Natural killer cell (primary cell): ENCODE measurements at regions not wholly inside any gene's neighbourhood (a gene's known extent, or its start where the extent isn't known, plus 50 kb on each side); places are given as distances from the start of the nearest gene placed in this dataset.

Experiments
- ATAC-seq, 3 donors: fragments of 150-1000 bp in 2 of 3; fragments of 200-7000 bp in 1 of 3; cut with Tn5 transposase; 1 replicate in 1 of 3; 2 replicates in 2 of 3; pipeline ENCODE4 v1.10.0; 2021; ENCODE audit warnings: mild to moderate bottlenecking in 2 of 3, moderate library complexity in 2 of 3
- DNase-seq, 2 donors: peaks; one replicate each; pipeline versions ENCODE4 v3.0.0 to v3.0.0-alpha.2; 2013 to 2021; ENCODE audit warnings: mixed read lengths in 1 of 2
- H3K27ac ChIP-seq: one replicate; pipeline ENCODE4 v1.5.1; 2013; ENCODE audit warnings: mild to moderate bottlenecking, low read length
- H3K27me3 ChIP-seq: one replicate; pipeline ENCODE4 v1.6.1; 2013; ENCODE audit warnings: low read length; ENCODE audit not compliant: control insufficient read depth, insufficient read depth
- H3K36me3 ChIP-seq: one replicate; pipeline ENCODE4 v1.6.1; 2013; ENCODE audit warnings: low read length; ENCODE audit not compliant: control insufficient read depth, insufficient read depth
- H3K4me1 ChIP-seq: one replicate; pipeline ENCODE4 v1.6.1; 2013; ENCODE audit warnings: low read length; ENCODE audit not compliant: control insufficient read depth, insufficient read depth
- H3K4me3 ChIP-seq: one replicate; pipeline ENCODE4 v1.5.1; 2013; ENCODE audit warnings: low read length
- H3K9me3 ChIP-seq: one replicate; pipeline ENCODE4 v1.6.1; 2013; ENCODE audit warnings: low read length; ENCODE audit not compliant: control insufficient read depth, insufficient read depth
- H3K27ac Mint-ChIP-seq, 2 donors: one replicate each; pipeline ENCODE4 v1.8.0; 2022; ENCODE audit warnings: mild to moderate bottlenecking in 2 of 2, mixed read lengths in 2 of 2, moderate library complexity in 1 of 2
- H3K27me3 Mint-ChIP-seq, 2 donors: one replicate each; pipeline ENCODE4 v1.8.0; 2022; ENCODE audit warnings: low read depth in 2 of 2, mixed read lengths in 2 of 2
- H3K36me3 Mint-ChIP-seq: one replicate; pipeline ENCODE4 v1.8.0; 2022; ENCODE audit warnings: mixed read lengths
- H3K4me1 Mint-ChIP-seq, 2 donors: one replicate each; pipeline ENCODE4 v1.8.0; 2022; ENCODE audit warnings: mixed read lengths in 2 of 2
- H3K4me3 Mint-ChIP-seq: one replicate; pipeline ENCODE4 v1.8.0; 2022; ENCODE audit warnings: mild to moderate bottlenecking, moderate library complexity, mixed read lengths
- H3K9me3 Mint-ChIP-seq, 2 donors: one replicate each; pipeline ENCODE4 v1.8.0; 2022; ENCODE audit warnings: mixed read lengths in 2 of 2
- CTCF ChIP-seq: fragments of 200-600 bp; IDR thresholded peaks from one replicate; pipeline ENCODE4 v1.8.0; 2022; ENCODE audit warnings: antibody characterized with exemption
- WGBS: methylation state at CpG from one replicate; pipeline ENCODE4 v1.1.7; 2013; ENCODE audit warnings: missing lambda C conversion rate; ENCODE audit not compliant: insufficient coverage; 5-methylcytosine and 5-hydroxymethylcytosine counted together
- intact Hi-C: fragments of 100-400 bp; cut with micrococcal nuclease; formaldehyde crosslinking; loops from one replicate; pipeline ENCODE4 v1.14.2; 2022

GRCh38 chr18:68475883-68476282, 239.0 kb downstream of the TMX3 start:
- Mint-ChIP-seq H3K4me1 (no peaks in the 10 kb centered on the region), H3K9me3 (peaks cover 3 to 4% of the 10 kb centered on the region in 2 donors), H3K27me3 (no peaks in the 10 kb centered on the region), H3K36me3 (no peaks in the 10 kb centered on the region), H3K27ac (no peak overlapping the region), H3K4me3 (no peak overlapping the region)
- TF ChIP-seq CTCF, result no peak
- no peak for ATAC-seq
- no peak overlapping the region for H3K27ac ChIP-seq
- no peaks in the 10 kb centered on the region for H3K4me1 ChIP-seq
- H3K27me3 ChIP-seq, result no peaks in the 10 kb centered on the region
- H3K4me3 ChIP-seq, result no peak overlapping the region
- 79% methylated on average over 2 of the region's 3 CpGs for WGBS
- intact Hi-C loops, result no loop called here
- no peaks in the 10 kb centered on the region for H3K36me3 ChIP-seq
- no peaks in the 10 kb centered on the region for H3K9me3 ChIP-seq
- DNase-seq, result no peak

- Mint-ChIP-seq H3K27me3 (no peaks in the 10 kb centered on the region), H3K36me3 (no peaks in the 10 kb centered on the region), H3K27ac (no peak overlapping the region)
Measured at GRCh38 chr18:68472701-68473295, 242.1 kb downstream of the TMX3 start.

GRCh38 chr18:68469049-68469625, 245.8 kb downstream of the TMX3 start:
- intact Hi-C loops, result no loop called here
- Mint-ChIP-seq H3K27me3 (no peaks in the 10 kb centered on the region), H3K36me3 (no peaks in the 10 kb centered on the region), H3K27ac (no peak overlapping the region), H3K4me3 (no peak overlapping the region), H3K9me3 (peaks cover 9 to 10% of the 10 kb centered on the region in 2 donors), H3K4me1 (no peaks in the 10 kb centered on the region)
- ATAC-seq (no peak), DNase-seq (no peak)
- H3K27me3 ChIP-seq, result no peaks in the 10 kb centered on the region
- 52% methylated on average over 2 of the region's 2 CpGs for WGBS
- H3K27ac ChIP-seq, result no peak overlapping the region
- no peaks in the 10 kb centered on the region for H3K9me3 ChIP-seq
- no peak overlapping the region for H3K4me3 ChIP-seq
- H3K4me1 ChIP-seq, result no peaks in the 10 kb centered on the region
- no peaks in the 10 kb centered on the region for H3K36me3 ChIP-seq
- no peak for TF ChIP-seq CTCF

More at GRCh38 chr18:68472701-68473295, 242.1 kb downstream of the TMX3 start:
- ATAC-seq (no peak), DNase-seq (no peak)
- Histone ChIP-seq H3K27ac (no peak overlapping the region), H3K4me3 (no peak overlapping the region), H3K4me1 (no peaks in the 10 kb centered on the region), H3K36me3 (no peaks in the 10 kb centered on the region), H3K9me3 (no peaks in the 10 kb centered on the region), H3K27me3 (no peaks in the 10 kb centered on the region)
- Mint-ChIP-seq H3K4me1 (no peaks in the 10 kb centered on the region), H3K9me3 (peaks cover 8 to 9% of the 10 kb centered on the region in 2 donors), H3K4me3 (no peak overlapping the region)
- intact Hi-C loops, result no loop called here
- TF ChIP-seq CTCF, result no peak

- DNase-seq, result no peak
- Mint-ChIP-seq H3K36me3 (no peaks in the 10 kb centered on the region), H3K27ac (no peak overlapping the region), H3K9me3 (peaks cover 6 to 10% of the 10 kb centered on the region in 2 donors), H3K27me3 (no peaks in the 10 kb centered on the region), H3K4me3 (no peak overlapping the region), H3K4me1 (no peaks in the 10 kb centered on the region)
- ATAC-seq, result no peak
- TF ChIP-seq CTCF, result no peak
- Histone ChIP-seq H3K9me3 (no peaks in the 10 kb centered on the region), H3K4me1 (no peaks in the 10 kb centered on the region), H3K27ac (no peak overlapping the region), H3K36me3 (no peaks in the 10 kb centered on the region), H3K4me3 (no peak overlapping the region), H3K27me3 (no peaks in the 10 kb centered on the region)
- intact Hi-C loops, result no loop called here
- WGBS, result 19% methylated on average over 3 of the region's 4 CpGs
Measured at GRCh38 chr18:68467957-68468356, 247.0 kb downstream of the TMX3 start.
